ENCODE measurements at regions not wholly inside any gene's neighbourhood (a gene's known extent, or its start where the extent isn't known, plus 50 kb on each side); places are given as distances from the start of the nearest gene placed in this dataset.

DNA sequence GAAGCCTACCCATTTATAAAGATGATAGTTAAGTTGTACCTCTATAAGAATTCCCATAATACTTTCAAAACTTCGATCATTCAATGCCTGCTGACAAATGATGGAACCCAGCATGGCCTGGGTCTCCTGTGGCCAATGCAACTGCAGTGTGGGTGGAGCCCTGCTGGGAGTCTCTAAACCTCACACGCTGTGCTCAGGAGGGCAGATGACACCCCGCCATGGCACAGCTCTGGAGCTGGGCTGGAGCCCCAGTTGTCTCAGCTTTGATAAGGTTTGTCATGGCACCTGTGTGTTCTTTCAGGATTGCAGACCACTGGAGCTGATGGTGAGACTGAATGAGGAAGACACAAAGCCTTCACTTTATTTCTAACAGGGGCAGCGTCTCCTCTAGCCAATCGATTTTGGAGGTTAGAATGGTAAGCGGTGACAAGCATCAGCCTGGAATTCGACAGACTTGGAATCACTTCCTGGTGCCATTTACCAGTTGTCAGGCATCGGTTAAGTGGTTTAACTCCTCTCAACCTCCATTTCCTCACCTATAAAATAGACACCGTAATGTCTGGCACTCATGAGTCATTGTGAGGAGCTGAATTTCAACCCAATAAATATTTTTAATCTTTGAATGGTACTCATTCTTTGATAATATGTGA, 383.6 kb upstream of the SALL3 start:
- CTCF ChIA-PET: no interaction called here
- no peak for DNase-seq (ENCODE audit: low read depth)
- no peaks in the 10 kb centered on the region for H3K27me3 ChIP-seq (ENCODE audit: control insufficient read depth, insufficient read depth, low read length)
- TF ChIP-seq CTCF (IDR thresholded peaks at IDR 0.05; ENCODE audit: insufficient read depth, low read depth, low read length): no peak
- H3K4me3 ChIP-seq (ENCODE audit: low read depth, low read length): no peak overlapping the region
- POLR2A ChIA-PET: no interaction called here
- no peaks in the 10 kb centered on the region for H3K36me3 ChIP-seq (ENCODE audit: control insufficient read depth, insufficient read depth, low read length)

- Histone ChIP-seq H3K27me3 (ENCODE audit: control insufficient read depth, insufficient read depth, low read length) (no peaks in the 10 kb centered on the region), H3K4me3 (ENCODE audit: low read depth, low read length) (no peak overlapping the region), H3K36me3 (ENCODE audit: control insufficient read depth, insufficient read depth, low read length) (no peaks in the 10 kb centered on the region)
- POLR2A ChIA-PET: no interaction called here
- DNase-seq (ENCODE audit: low read depth): no peak
- CTCF ChIA-PET: no interaction called here
- TF ChIP-seq CTCF (IDR thresholded peaks at IDR 0.05; ENCODE audit: insufficient read depth, low read depth, low read length): no peak
Observed at GRCh38 chr18:78596794-78597345, 382.7 kb upstream of the SALL3 start.

DNA sequence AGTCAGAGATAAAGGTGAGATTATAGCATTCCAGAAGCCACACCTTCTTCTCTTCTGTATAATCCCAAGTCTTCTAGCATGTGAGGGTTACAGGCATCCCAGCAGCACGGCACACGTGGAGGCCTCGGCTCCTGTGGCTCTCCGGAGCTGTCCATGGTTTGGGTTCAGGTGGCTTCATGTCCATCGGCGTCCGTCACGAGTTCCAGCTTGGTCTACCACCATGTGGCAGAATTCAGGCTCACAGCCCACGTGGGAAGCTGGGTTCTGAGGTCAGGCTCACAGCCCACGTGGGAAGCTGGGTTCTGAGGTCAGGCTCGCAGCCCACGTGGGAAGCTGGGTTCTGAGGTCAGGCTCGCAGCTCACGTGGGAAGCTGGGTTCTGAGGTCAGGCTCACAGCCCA, 378.3 kb upstream of the SALL3 start:
- no peak overlapping the region for H3K4me3 ChIP-seq (ENCODE audit: low read depth, low read length)
- TF ChIP-seq CTCF (IDR thresholded peaks at IDR 0.05; ENCODE audit: insufficient read depth, low read depth, low read length): no peak
- no peak for DNase-seq (ENCODE audit: low read depth)
- CTCF ChIA-PET: no interaction called here
- no peaks in the 10 kb centered on the region for H3K36me3 ChIP-seq (ENCODE audit: control insufficient read depth, insufficient read depth, low read length)
- POLR2A ChIA-PET: no interaction called here
- no peaks in the 10 kb centered on the region for H3K27me3 ChIP-seq (ENCODE audit: control insufficient read depth, insufficient read depth, low read length)

DNA sequence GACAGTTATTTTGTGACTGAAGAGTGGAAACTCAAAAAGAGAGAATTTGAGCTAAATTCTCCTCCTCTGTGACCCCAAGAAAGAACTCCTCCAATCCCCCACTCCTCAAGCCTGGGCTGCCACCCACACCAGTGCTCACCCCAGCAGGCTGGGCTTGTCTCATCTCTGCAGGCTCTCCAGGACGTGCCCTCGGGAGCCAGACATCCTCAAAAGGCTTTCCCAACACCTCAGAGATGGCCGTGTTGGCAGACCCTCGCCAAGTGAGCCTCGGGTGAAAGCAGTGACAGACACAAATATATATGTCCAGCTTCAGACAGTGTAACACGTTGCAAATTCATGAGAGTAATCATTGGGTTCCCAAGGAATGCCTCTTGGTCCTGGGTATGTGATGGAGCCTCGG, 377.7 kb upstream of the SALL3 start:
- Histone ChIP-seq H3K27me3 (ENCODE audit: control insufficient read depth, insufficient read depth, low read length) (no peaks in the 10 kb centered on the region), H3K4me3 (ENCODE audit: low read depth, low read length) (no peak overlapping the region), H3K36me3 (ENCODE audit: control insufficient read depth, insufficient read depth, low read length) (no peaks in the 10 kb centered on the region)
- CTCF ChIA-PET: no interaction called here
- POLR2A ChIA-PET: no interaction called here
- TF ChIP-seq CTCF (IDR thresholded peaks at IDR 0.05; ENCODE audit: insufficient read depth, low read depth, low read length): no peak
- DNase-seq (ENCODE audit: low read depth): no peak

DNA sequence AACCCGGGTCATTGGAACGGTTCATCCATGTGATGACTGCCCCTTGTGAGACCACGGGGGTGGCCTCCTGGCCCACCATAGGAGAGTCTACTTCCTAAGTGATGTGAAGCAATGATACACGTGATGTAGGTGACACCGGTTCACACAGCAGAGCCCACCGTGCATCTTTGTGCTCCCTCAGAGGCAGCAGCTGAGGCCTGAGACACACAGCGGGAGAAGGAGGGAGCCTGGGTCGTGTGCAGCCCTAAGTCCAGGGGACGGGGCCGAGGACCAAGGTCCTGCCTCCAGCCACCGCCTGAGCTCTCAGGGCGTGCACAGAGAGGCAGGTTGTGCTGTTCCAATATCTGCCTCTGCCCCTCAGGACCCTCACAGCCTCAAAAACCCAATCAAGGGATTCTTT, 377.2 kb upstream of the SALL3 start:
- ChIA-PET POLR2A (no interaction called here), CTCF (no interaction called here)
- DNase-seq (ENCODE audit: low read depth): no peak
- no peak for TF ChIP-seq CTCF (IDR thresholded peaks at IDR 0.05; ENCODE audit: insufficient read depth, low read depth, low read length)
- Histone ChIP-seq H3K27me3 (ENCODE audit: control insufficient read depth, insufficient read depth, low read length) (no peaks in the 10 kb centered on the region), H3K4me3 (ENCODE audit: low read depth, low read length) (no peak overlapping the region), H3K36me3 (ENCODE audit: control insufficient read depth, insufficient read depth, low read length) (no peaks in the 10 kb centered on the region)
